Epidermal melanocyte (primary cell): ENCODE measurements at regions not wholly inside any gene's neighbourhood (a gene's known extent, or its start where the extent isn't known, plus 50 kb on each side); places are given as distances from the start of the nearest gene placed in this dataset.
"Not testable (repeated sequence)": the region's sequence is repeated elsewhere in the genome, so short reads cannot be mapped to it uniquely, and the experiment has no call there.

Experiments
- DNase-seq: peaks from one replicate; pipeline ENCODE4 v3.0.0; 2011; ENCODE audit warnings: low spot score; ENCODE audit not compliant: insufficient read length

GRCh38 chr14:101634850-101635748 is 73.8 kb downstream of the DIO3 start:
- DNase-seq = no peak

GRCh38 chr14:101635749-101636560 is 74.7 kb downstream of the DIO3 start:
- DNase-seq = no peak

GRCh38 chr14:101639241-101639833 is 78.0 kb downstream of the DIO3 start:
- DNase-seq = no peak

GRCh38 chr14:101643651-101644050 is 82.4 kb downstream of the DIO3 start:
- no peak for DNase-seq

- no peak for DNase-seq
These were observed 92.8 kb downstream of the DIO3 start for GRCh38 chr14:101654051-101654450.

- no peak for DNase-seq
These were observed 96.1 kb downstream of the DIO3 start for GRCh38 chr14:101657372-101657771.

- no peak for DNase-seq
These were observed 95.9 kb upstream of the PPP2R5C start for GRCh38 chr14:101665478-101666078.

- no peak for DNase-seq
These were observed 95.2 kb upstream of the PPP2R5C start for GRCh38 chr14:101666264-101666663.

- DNase-seq = no peak
These were observed 91.9 kb upstream of the PPP2R5C start for GRCh38 chr14:101669629-101670028.

GRCh38 chr14:101673873-101674272 is 87.6 kb upstream of the PPP2R5C start:
- DNase-seq = no peak

GRCh38 chr14:101675835-101676234 is 85.7 kb upstream of the PPP2R5C start:
- DNase-seq = not testable (repeated sequence)

- DNase-seq = not testable (repeated sequence)
These were observed 83.6 kb upstream of the PPP2R5C start for GRCh38 chr14:101677912-101678327.

GRCh38 chr14:101681795-101682194 is 79.7 kb upstream of the PPP2R5C start:
- DNase-seq = no peak

- no peak for DNase-seq
These were observed 78.1 kb upstream of the PPP2R5C start for GRCh38 chr14:101683365-101683764.

GRCh38 chr14:101687756-101688546 is 73.6 kb upstream of the PPP2R5C start:
- no peak for DNase-seq

- no peak for DNase-seq
These were observed 72.4 kb upstream of the PPP2R5C start for GRCh38 chr14:101689039-101689501.

- not testable (repeated sequence) for DNase-seq
These were observed 71.5 kb upstream of the PPP2R5C start for GRCh38 chr14:101689966-101690365.

GRCh38 chr14:101695659-101696058 is 65.8 kb upstream of the PPP2R5C start:
- DNase-seq = no peak

GRCh38 chr14:101704140-101704539 is 57.4 kb upstream of the PPP2R5C start:
- DNase-seq = no peak

GRCh38 chr14:101705733-101706508 is 55.6 kb upstream of the PPP2R5C start:
- DNase-seq = no peak
